ENCODE measurements at regions not wholly inside any gene's neighbourhood (a gene's known extent, or its start where the extent isn't known, plus 50 kb on each side); places are given as distances from the start of the nearest gene placed in this dataset.
A peak's percentile ranks its signal among the peaks of the same experiment; 100 is the strongest.

- no peak for DNase-seq (ENCODE audit: low spot score)
Observed at GRCh38 chr2:204183608-204184007, 247.0 kb downstream of the ICOS start.

DNA sequence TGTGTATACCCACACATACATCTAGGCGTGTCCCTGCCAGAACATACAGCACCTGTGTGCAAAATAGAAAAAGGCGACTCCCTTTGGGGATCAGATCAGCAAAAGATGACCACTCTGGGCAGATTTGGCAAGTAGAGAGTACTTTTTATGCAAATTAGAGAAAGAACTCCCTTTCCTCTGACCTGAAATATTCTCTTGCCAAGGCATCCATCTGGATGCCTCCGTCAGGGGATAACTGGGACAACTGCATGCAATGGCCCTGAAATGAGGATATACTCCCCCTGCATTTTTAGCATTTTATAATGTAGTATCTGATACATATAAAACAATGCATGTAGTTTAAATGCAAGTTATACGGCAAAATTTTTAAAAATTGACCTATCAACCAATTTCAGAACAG lies 247.7 kb downstream of the ICOS start:
- DNase-seq (ENCODE audit: low spot score): no peak

GRCh38 chr2:204187229-204188083 lies 250.9 kb downstream of the ICOS start:
- no peak for DNase-seq (ENCODE audit: low spot score)

- no peak for DNase-seq (ENCODE audit: low spot score)
Observed at GRCh38 chr2:204191574-204191973, 255.0 kb downstream of the ICOS start.

- no peak for DNase-seq (ENCODE audit: low spot score)
Observed at GRCh38 chr2:204195498-204195897, 258.9 kb downstream of the ICOS start.

DNA sequence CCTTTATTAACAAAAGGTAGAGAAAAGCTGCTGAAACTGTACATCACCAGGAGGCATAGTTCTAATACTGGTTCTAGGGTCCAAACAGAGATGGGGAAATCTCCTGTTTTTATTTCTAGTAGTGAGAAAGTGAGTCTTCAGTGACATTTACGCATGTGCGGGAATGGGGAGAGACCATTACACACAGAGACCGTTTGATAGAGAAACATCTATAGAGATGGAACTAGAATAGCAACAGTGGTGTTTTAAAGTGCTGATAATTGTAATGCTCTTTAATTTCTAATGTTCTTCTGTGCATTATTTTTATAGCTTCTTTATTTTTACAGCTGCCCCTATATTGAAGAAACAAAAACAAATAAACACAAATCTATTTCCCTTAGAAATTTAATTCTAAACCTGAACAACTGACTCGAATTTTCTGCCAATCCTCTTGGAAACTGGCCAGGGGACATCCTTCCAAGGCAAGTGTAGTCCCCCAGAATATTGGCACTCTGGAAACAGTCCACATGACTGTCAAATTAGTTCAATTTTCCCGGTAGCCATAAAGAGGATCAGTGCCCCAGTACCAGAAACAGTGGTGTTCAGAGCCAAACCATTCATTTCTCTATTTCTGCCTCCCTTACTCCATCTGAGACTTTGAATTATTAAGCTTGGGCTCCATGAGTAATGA lies 260.9 kb downstream of the ICOS start:
- peak; percentile 3 for DNase-seq (ENCODE audit: low spot score)

DNA sequence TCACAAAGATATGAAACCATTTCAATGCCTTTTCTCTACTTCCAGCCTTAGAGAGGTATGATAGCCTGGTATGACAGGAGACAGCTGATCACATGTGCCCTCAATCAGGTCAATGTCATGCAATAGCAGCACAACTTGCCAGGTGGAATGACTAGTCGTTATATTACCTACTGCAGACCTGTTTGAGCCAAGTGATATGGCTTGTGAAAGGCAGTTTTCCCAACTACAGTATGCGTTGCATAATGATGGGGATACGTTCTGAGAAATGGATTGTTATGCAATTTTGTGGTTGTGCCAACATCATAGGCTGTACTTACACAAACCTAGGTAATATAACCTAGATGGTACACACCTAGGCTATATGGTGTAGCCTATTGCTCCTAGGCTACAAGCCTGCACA lies 262.8 kb downstream of the ICOS start:
- no peak for DNase-seq (ENCODE audit: low spot score)

GRCh38 chr2:204201507-204201906 lies 264.9 kb downstream of the ICOS start:
- DNase-seq (ENCODE audit: low spot score): no peak

- DNase-seq (ENCODE audit: low spot score): no peak
Observed at GRCh38 chr2:204202253-204202652, 265.7 kb downstream of the ICOS start.

- no peak for DNase-seq (ENCODE audit: low spot score)
Observed at GRCh38 chr2:204203704-204204103, 267.1 kb downstream of the ICOS start.

- DNase-seq (ENCODE audit: low spot score): no peak
Observed at GRCh38 chr2:204205082-204205481, 268.5 kb downstream of the ICOS start.

DNA sequence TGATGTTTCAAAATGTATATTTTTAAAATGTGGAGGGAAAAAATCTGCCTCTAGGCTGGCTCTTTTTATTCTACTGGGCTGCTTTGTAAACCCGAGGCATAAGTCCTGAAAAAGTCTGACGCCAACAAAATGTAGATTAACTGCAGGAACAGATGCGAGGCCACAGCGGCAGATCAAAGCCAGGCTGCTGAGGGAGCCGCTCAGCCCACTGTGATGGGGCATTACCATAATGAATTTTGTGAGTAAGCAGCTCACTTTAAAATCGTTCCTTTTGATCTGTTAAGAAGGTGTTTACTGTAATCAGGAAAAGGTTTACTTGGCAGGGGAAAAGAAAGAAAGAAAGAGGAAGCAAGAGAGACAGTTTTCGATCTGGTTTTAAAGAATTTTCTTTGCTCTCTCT lies 269.0 kb downstream of the ICOS start:
- DNase-seq (ENCODE audit: low spot score): no peak

DNA sequence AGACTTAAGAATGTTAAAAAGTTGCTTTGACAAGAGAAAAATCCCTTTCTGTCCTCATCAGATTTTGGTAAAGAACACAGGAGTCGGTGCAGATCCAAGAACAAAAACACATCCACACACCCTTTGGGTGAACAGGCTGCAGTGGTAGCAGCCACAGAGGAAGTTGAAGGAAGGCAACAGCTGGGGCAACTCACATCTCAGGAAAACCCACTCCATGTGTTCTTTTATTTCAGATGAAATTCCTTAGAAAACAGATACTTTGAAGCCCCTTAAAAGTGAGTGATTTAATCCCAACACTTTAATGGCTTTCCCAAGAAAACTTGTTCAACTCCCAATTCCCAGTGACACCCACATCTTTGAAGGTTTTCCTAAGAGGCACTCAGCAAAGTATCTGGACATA lies 271.3 kb downstream of the ICOS start:
- no peak for DNase-seq (ENCODE audit: low spot score)

- DNase-seq (ENCODE audit: low spot score): no peak
Observed at GRCh38 chr2:204213588-204213987, 277.0 kb downstream of the ICOS start.

- DNase-seq (ENCODE audit: low spot score): no peak
Observed at GRCh38 chr2:204218040-204218439, 281.5 kb downstream of the ICOS start.

DNA sequence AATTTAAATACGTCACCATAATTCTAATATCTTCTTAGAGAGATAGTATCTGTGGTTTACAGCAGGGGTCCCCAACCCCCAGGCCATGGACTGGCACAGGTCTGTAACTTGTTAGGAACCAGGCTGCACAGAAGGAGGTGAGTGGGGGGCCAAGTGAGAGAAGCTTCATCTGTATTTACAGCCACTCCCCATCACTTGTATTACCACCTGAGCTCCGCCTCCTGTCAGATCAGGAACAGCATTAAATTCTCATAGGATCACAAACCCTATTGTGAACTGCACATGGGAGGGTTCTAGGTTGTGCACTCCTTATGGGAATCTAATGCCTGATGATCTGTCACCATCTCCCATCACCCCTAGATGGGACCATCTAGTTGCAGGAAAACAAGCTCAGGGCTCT lies 282.6 kb downstream of the ICOS start:
- DNase-seq (ENCODE audit: low spot score): no peak

DNA sequence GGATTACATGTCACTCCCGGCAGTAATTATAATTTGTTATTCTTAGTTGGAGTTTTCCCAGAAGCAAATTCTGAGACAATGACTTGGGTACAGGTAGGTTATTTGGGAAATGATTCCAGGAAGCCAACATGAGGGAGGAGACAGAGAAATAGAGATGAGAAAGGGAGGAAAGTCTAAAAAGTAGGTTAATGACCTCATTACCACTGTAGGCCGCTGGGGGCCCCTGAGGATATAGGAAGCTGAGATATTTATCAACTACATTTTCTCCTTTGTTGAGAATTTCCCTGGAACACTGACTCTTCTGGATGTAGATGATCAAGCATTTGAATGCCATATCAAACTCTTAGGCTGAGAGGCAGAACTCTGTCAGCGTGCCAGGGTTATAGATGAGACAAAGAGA lies 284.3 kb downstream of the ICOS start:
- no peak for DNase-seq (ENCODE audit: low spot score)

- no peak for DNase-seq (ENCODE audit: low spot score)
Observed at GRCh38 chr2:204223046-204223445, 286.5 kb downstream of the ICOS start.

- no peak for DNase-seq (ENCODE audit: low spot score)
Observed at GRCh38 chr2:204223544-204223943, 287.0 kb downstream of the ICOS start.

GRCh38 chr2:204225671-204226073 lies 289.1 kb downstream of the ICOS start:
- DNase-seq (ENCODE audit: low spot score): no peak

- no peak for DNase-seq (ENCODE audit: low spot score)
Observed at GRCh38 chr2:204226305-204226880, 289.8 kb downstream of the ICOS start.

- no peak for DNase-seq (ENCODE audit: low spot score)
Observed at GRCh38 chr2:204228169-204228886, 291.8 kb downstream of the ICOS start.

GRCh38 chr2:204234248-204234647 lies 297.7 kb downstream of the ICOS start:
- DNase-seq (ENCODE audit: low spot score): no peak

Data from putamen (tissue), 1 donor.